ENCODE measurements at regions not wholly inside any gene's neighbourhood (a gene's known extent, or its start where the extent isn't known, plus 50 kb on each side); places are given as distances from the start of the nearest gene placed in this dataset.

GRCh38 chr1:19567041-19567440 is 77.1 kb upstream of the NBL1 start:
- TF ChIP-seq CTCF (IDR thresholded peaks at IDR 0.05; ENCODE audit: borderline replicate concordance, insufficient read depth, low read depth, low read length) = no peak
- no peak overlapping the region for H3K4me3 ChIP-seq (ENCODE audit: low read depth, low read length)

DNA sequence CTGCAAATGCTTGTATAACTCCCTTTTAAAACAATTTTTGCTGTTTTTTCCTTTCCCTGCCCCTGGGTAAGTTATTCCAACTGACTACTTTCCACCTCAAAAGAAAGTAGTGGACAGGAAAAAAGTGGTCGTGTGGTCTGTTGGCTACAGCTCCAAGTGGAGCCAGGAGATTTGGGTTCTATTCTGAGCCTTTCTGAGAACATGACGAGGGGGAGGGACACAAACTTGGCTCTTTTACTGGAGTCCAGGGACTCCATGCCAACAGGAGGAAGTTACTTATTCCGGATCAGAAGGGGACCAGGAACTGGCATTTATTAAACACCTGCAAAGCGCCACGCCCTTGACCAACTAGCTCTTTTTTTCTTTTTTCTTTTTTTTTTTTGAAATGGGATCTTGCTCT is 79.0 kb upstream of the CAPZB start:
- TF ChIP-seq CTCF (IDR thresholded peaks at IDR 0.05; ENCODE audit: borderline replicate concordance, insufficient read depth, low read depth, low read length) = no peak
- no peak overlapping the region for H3K4me3 ChIP-seq (ENCODE audit: low read depth, low read length)

DNA sequence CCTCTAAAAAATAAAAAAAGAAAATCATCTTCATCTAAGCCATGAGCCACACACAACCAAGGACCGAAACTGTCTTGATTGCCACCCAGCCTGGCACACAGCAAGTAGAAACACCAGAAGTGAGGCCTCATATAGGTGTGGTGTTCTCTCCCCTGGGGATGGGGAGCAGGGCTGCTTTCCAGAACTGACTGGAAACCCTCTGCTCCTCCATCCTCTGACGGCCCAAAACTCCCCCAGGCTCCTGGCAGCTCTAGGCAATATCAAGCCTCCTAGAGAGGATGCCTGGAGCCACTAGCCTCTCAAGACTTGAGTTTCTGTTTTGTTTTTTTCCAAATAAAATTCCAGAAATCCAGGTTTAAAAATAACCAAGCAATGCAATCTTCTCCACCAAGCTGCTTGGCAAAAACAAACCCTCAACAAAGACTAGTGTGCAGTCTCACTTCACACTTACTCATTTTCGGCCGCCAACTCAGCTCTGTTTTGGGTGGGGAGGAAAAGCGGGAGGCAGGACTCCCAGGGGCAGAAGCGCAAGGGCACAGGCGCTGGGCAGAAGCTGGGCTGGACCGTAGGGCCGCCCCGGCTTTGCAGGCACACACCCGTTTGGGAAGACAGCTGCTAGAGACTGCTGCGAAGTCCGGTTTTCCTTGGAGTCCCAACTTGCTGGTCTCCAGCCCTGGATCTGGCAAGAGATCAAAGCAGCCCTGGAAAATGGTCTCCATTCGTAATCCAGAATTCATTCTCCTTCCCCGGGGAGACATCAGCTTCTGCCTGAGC is 78.2 kb upstream of the CAPZB start:
- no peak for TF ChIP-seq CTCF (IDR thresholded peaks at IDR 0.05; ENCODE audit: borderline replicate concordance, insufficient read depth, low read depth, low read length)
- H3K4me3 ChIP-seq (ENCODE audit: low read depth, low read length) = no peak overlapping the region

DNA sequence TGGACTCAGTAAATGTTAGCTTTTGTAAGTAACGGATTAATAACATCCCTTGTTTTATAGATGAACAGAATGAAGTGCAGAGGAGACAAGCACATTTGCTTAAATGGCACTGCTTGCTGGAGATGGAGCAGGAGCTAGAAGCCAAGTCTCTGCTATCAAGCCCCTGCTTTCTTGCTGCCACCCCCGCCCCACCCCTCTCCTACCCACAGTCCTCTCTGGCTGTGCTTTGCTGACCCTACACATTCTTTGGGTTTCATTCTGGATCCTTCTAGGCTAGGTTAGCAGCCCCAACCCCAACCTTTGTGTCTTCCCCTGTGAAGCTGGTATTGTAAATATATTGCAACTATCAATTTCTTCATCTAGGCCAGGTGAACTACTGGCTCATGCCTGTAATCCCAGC is 77.5 kb upstream of the CAPZB start:
- H3K4me3 ChIP-seq (ENCODE audit: low read depth, low read length) = no peak overlapping the region
- TF ChIP-seq CTCF (IDR thresholded peaks at IDR 0.05; ENCODE audit: borderline replicate concordance, insufficient read depth, low read depth, low read length) = no peak

DNA sequence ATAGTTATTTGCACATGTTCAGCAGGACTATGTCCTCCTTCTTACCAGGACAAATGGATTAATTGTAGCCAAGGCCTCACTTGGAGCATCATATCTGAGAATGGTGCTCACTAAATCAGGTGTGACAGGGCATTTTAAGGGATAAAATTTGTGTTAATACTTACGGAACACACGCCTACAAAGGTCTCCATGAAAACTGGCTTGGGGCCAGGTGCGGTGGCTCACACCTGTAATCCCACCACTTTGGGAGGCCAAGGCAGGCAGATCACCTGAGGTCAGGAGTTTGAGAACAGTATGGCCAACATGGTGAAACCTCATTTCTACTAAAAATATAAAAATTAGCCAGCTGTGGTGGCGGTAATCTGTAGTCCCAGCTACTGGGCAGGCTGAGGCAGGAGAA is 75.1 kb upstream of the CAPZB start:
- TF ChIP-seq CTCF (IDR thresholded peaks at IDR 0.05; ENCODE audit: borderline replicate concordance, insufficient read depth, low read depth, low read length) = no peak
- no peak overlapping the region for H3K4me3 ChIP-seq (ENCODE audit: low read depth, low read length)

GRCh38 chr1:19559641-19560040 is 74.3 kb upstream of the CAPZB start:
- TF ChIP-seq CTCF (IDR thresholded peaks at IDR 0.05; ENCODE audit: borderline replicate concordance, insufficient read depth, low read depth, low read length) = no peak
- H3K4me3 ChIP-seq (ENCODE audit: low read depth, low read length) = no peak overlapping the region

- no peak for TF ChIP-seq CTCF (IDR thresholded peaks at IDR 0.05; ENCODE audit: borderline replicate concordance, insufficient read depth, low read depth, low read length)
- H3K4me3 ChIP-seq (ENCODE audit: low read depth, low read length) = no peak overlapping the region
These were observed 72.3 kb upstream of the CAPZB start for GRCh38 chr1:19557609-19558051.

All from GM12875 (cell line).